ENCODE measurements at regions not wholly inside any gene's neighbourhood (a gene's known extent, or its start where the extent isn't known, plus 50 kb on each side); places are given as distances from the start of the nearest gene placed in this dataset.
"Not testable (repeated sequence)": the region's sequence is repeated elsewhere in the genome, so short reads cannot be mapped to it uniquely, and the experiment has no call there.

DNA sequence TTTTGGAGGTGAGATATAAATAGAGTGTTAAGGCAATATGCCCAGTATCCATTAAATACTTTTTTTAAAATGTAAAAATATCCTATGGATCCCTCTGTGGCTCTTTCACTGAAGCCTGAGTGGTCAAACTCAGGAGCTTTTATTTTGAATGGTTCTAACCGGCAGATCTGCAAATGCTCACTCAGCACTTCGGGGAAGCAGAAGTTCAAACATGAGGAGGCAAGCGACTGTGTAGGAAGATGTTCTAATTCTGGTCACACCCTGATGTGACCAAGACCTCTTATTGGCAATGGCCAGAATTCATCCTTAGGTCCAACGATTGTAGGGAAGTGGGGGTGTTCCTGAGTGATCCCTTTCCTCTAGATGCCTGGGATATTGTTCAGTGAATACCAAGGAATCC is 168.8 kb downstream of the CDCA7 start:
- ATAC-seq (ENCODE audit: insufficient read depth, low read depth) (no peak), DNase-seq (no peak)
- Histone ChIP-seq H3K36me3 (ENCODE audit: insufficient read depth, low read length) (no peaks in the 10 kb centered on the region), H2AFZ (ENCODE audit: low read depth, low read length) (no peak overlapping the region), H3K27me3 (ENCODE audit: insufficient read depth, low read length, poor library complexity) (no peaks in the 10 kb centered on the region), H3K4me2 (ENCODE audit: insufficient read depth, low read length) (no peak overlapping the region), H3K27ac (ENCODE audit: low read length) (no peak overlapping the region), H3K79me2 (ENCODE audit: insufficient read depth, low read length) (no peaks in the 10 kb centered on the region), H3K4me1 (ENCODE audit: insufficient read depth, low read length) (no peaks in the 10 kb centered on the region), H3K9ac (ENCODE audit: low read depth, low read length) (no peak overlapping the region), H3K4me3 (ENCODE audit: low read depth in 1 of 2, low read length in 2 of 2) (no peak overlapping the region), H4K20me1 (ENCODE audit: insufficient read depth, low read length) (no peaks in the 10 kb centered on the region), H3K9me3 (ENCODE audit: insufficient read depth, low read length, severe bottlenecking) (peaks cover 4% of the 10 kb centered on the region)
- TF ChIP-seq, protein P1, sequence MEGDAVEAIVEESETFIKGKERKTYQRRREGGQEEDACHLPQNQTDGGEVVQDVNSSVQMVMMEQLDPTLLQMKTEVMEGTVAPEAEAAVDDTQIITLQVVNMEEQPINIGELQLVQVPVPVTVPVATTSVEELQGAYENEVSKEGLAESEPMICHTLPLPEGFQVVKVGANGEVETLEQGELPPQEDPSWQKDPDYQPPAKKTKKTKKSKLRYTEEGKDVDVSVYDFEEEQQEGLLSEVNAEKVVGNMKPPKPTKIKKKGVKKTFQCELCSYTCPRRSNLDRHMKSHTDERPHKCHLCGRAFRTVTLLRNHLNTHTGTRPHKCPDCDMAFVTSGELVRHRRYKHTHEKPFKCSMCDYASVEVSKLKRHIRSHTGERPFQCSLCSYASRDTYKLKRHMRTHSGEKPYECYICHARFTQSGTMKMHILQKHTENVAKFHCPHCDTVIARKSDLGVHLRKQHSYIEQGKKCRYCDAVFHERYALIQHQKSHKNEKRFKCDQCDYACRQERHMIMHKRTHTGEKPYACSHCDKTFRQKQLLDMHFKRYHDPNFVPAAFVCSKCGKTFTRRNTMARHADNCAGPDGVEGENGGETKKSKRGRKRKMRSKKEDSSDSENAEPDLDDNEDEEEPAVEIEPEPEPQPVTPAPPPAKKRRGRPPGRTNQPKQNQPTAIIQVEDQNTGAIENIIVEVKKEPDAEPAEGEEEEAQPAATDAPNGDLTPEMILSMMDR (IDR thresholded peaks at IDR 0.05; ENCODE audit: borderline replicate concordance, extremely low read depth, low read length, poor library complexity, severe bottlenecking) = no peak
- TF ChIP-seq EZH2 (IDR thresholded peaks at IDR 0.05; ENCODE audit: borderline replicate concordance, low read depth, low read length, severe bottlenecking) = no peak

DNA sequence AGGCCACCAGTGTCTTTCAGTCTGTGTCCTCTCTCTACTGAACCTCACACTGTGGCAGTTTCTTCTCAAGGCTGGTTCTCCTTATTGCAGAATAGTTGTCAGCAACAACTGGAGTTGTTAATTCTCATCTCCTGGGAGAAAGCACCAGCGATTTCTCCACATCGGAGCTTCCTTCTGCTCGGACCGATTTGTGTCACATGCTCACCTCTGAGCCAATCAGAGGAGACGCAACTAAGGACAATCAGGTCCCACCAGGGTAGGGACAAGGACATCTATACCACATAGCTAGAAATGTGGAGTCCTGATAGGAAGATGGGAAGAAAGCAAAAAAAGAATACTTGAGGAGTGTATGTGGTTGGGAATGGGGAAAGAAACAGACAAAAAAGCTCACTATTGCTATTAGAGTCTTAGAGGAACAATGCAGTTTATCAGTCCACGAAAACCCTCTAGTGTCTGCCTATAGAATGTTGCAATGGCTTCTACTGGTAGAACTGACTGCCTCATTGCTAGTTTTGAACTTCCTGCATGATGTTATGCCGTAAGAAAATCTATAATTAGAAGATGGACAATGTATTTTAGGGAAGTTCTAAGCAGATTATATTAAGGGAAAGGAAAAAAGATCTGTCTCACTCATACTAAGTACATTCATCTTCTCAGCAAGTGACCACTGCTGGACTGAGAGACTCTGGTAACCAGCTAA is 169.7 kb downstream of the CDCA7 start:
- Histone ChIP-seq H3K9ac (ENCODE audit: low read depth, low read length) (no peak overlapping the region), H3K4me3 (ENCODE audit: low read depth in 1 of 2, low read length in 2 of 2) (no peak overlapping the region), H3K79me2 (ENCODE audit: insufficient read depth, low read length) (no peaks in the 10 kb centered on the region), H3K4me2 (ENCODE audit: insufficient read depth, low read length) (no peak overlapping the region), H3K36me3 (ENCODE audit: insufficient read depth, low read length) (no peaks in the 10 kb centered on the region), H3K27me3 (ENCODE audit: insufficient read depth, low read length, poor library complexity) (no peaks in the 10 kb centered on the region), H2AFZ (ENCODE audit: low read depth, low read length) (no peak overlapping the region), H3K9me3 (ENCODE audit: insufficient read depth, low read length, severe bottlenecking) (no peaks in the 10 kb centered on the region), H4K20me1 (ENCODE audit: insufficient read depth, low read length) (no peaks in the 10 kb centered on the region), H3K4me1 (ENCODE audit: insufficient read depth, low read length) (no peaks in the 10 kb centered on the region), H3K27ac (ENCODE audit: low read length) (no peak overlapping the region)
- TF ChIP-seq, protein P1 (IDR thresholded peaks at IDR 0.05; ENCODE audit: borderline replicate concordance, extremely low read depth, low read length, poor library complexity, severe bottlenecking) = no peak
- TF ChIP-seq EZH2 (IDR thresholded peaks at IDR 0.05; ENCODE audit: borderline replicate concordance, low read depth, low read length, severe bottlenecking) = no peak
- DNase-seq (no peak), ATAC-seq (ENCODE audit: insufficient read depth, low read depth) (no peak)

DNA sequence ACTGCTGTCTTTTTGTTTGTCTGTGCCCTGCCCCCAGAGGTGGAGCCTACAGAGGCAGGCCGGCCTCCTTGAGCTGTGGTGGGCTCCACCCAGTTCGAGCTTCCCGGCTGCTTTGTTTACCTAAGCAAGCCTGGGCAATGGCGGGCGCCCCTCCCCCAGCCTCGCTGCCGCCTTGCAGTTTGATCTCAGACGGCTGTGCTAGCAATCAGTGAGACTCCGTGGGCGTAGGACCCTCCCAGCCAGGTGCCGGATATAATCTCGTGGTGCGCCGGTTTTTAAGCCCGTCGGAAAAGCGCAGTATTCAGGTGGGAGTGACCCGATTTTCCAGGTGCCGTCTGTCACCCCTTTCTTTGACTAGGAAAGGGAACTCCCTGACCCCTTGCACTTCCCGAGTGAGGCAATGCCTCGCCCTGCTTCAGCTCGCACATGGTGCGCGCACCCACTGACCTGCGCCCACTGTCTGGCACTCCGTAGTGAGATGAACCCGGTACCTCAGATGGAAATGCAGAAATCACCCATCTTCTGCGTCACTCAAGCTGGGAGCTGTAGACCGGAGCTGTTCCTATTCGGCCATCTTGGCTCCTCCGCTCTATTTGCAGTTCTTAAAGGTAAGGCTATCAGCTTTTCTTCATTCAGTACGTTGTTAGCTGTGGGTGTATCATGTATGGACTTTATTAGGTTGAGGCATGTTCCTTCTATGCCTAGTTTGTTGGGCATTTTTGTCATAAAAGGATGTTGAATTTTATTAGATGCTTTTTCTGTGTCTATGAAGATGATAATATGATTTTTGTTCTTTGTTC is 178.3 kb downstream of the CDCA7 start:
- not testable (repeated sequence) for H3K9ac ChIP-seq (ENCODE audit: low read depth, low read length); H3K79me2 ChIP-seq (ENCODE audit: insufficient read depth, low read length); H3K9me3 ChIP-seq (ENCODE audit: insufficient read depth, low read length, severe bottlenecking); H3K27ac ChIP-seq (ENCODE audit: low read length); H3K4me1 ChIP-seq (ENCODE audit: insufficient read depth, low read length); H3K36me3 ChIP-seq (ENCODE audit: insufficient read depth, low read length); H3K4me2 ChIP-seq (ENCODE audit: insufficient read depth, low read length); ATAC-seq (ENCODE audit: insufficient read depth, low read depth); H2AFZ ChIP-seq (ENCODE audit: low read depth, low read length); H3K27me3 ChIP-seq (ENCODE audit: insufficient read depth, low read length, poor library complexity); DNase-seq; H4K20me1 ChIP-seq (ENCODE audit: insufficient read depth, low read length); H3K4me3 ChIP-seq (ENCODE audit: low read depth in 1 of 2, low read length in 2 of 2)

DNA sequence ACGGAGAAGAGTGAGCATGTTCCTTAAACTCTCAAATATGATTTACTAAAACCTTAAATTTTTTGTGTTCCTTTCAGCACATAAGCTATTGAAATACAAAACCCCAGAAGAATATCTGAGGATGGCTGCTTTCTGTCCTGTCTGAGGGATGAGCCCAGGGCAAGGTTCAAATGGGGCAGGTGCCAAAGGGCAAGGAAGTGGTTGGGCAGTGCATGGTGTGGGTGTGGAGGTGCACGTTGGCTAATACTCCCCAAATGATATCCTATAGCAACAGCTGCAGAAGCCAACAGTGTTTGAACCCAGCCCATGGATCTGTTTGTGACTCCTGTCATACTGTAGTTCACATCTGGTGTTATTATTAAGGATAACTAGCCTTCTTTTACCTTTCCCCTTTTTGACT is 183.0 kb downstream of the CDCA7 start:
- Histone ChIP-seq H4K20me1 (ENCODE audit: insufficient read depth, low read length) (no peaks in the 10 kb centered on the region), H3K9ac (ENCODE audit: low read depth, low read length) (no peak overlapping the region), H2AFZ (ENCODE audit: low read depth, low read length) (no peak overlapping the region), H3K27ac (ENCODE audit: low read length) (no peak overlapping the region), H3K4me3 (ENCODE audit: low read depth in 1 of 2, low read length in 2 of 2) (no peak overlapping the region), H3K79me2 (ENCODE audit: insufficient read depth, low read length) (no peaks in the 10 kb centered on the region), H3K27me3 (ENCODE audit: insufficient read depth, low read length, poor library complexity) (no peaks in the 10 kb centered on the region), H3K36me3 (ENCODE audit: insufficient read depth, low read length) (no peaks in the 10 kb centered on the region), H3K4me1 (ENCODE audit: insufficient read depth, low read length) (no peaks in the 10 kb centered on the region), H3K4me2 (ENCODE audit: insufficient read depth, low read length) (no peak overlapping the region), H3K9me3 (ENCODE audit: insufficient read depth, low read length, severe bottlenecking) (no peaks in the 10 kb centered on the region)
- DNase-seq = no peak
- TF ChIP-seq, protein P1 (IDR thresholded peaks at IDR 0.05; ENCODE audit: borderline replicate concordance, extremely low read depth, low read length, poor library complexity, severe bottlenecking) = no peak
- ATAC-seq (ENCODE audit: insufficient read depth, low read depth) = no peak

Measured in DND-41 (cell line).